AG04449 (cell line): ENCODE measurements at regions not wholly inside any gene's neighbourhood (a gene's known extent, or its start where the extent isn't known, plus 50 kb on each side); places are given as distances from the start of the nearest gene placed in this dataset.
"Not testable (repeated sequence)": the region's sequence is repeated elsewhere in the genome, so short reads cannot be mapped to it uniquely, and the experiment has no call there.

Source experiments
- CTCF ChIA-PET: fragments of 350-600 bp; formaldehyde crosslinking; extraction: SDS; loops from one replicate; lab custom pipeline; 2021; ENCODE audit warnings: antibody characterized with exemption; lab: Yijun Ruan, JAX
- POLR2A ChIA-PET: fragments of 400-600, 350-600 bp; formaldehyde crosslinking; extraction: SDS; loops from one replicate; lab custom pipeline; 2020; ENCODE audit warnings: antibody characterized with exemption, inconsistent platforms; lab: Yijun Ruan, JAX
- DNase-seq: peaks from one replicate; pipeline ENCODE4 v3.0.0-alpha.2; 2010; ENCODE audit warnings: low read depth, low spot score
- H3K4me3 ChIP-seq: 2 replicates; pipeline ENCODE4 v1.5.1; 2011; ENCODE audit warnings: low read depth, mild to moderate bottlenecking, control low read depth, low read length
- CTCF ChIP-seq: IDR thresholded peaks from one replicate; pipeline ENCODE4 v1.5.1; 2011; ENCODE audit warnings: mild to moderate bottlenecking, moderate library complexity, low read length, control low read depth, inconsistent platforms; ENCODE audit not compliant: insufficient read depth; ENCODE audit errors: missing control alignments

DNA sequence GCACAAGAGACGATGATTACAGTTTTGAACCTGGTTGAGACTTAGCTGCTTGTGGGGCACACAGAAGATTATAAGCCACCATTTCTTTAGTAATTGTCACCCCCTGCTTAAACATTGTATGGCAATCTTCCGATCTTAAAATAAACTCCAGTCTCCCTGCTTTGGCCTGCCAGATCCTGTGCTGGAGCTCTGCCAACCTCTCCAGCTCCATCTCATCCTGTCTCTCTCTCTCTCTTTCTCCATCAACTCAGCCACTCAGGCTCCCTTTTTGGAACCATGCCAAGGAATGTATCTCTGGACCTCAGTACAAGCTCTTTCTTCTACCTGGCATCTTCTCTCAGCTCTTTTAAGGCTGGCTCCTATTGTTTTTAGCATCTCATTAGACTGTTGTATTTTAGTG is 1053.2 kb downstream of the REEP3 start:
- no peak for DNase-seq
- CTCF ChIA-PET, result no interaction called here

GRCh38 chr10:64576497-64576896 is 1055.3 kb downstream of the REEP3 start:
- TF ChIP-seq CTCF, result no peak
- ChIA-PET POLR2A (no interaction called here), CTCF (no interaction called here)
- no peak overlapping the region for H3K4me3 ChIP-seq
- no peak for DNase-seq

More for the DNA sequence above, 1053.2 kb downstream of the REEP3 start:
- H3K4me3 ChIP-seq, result no peak overlapping the region
- TF ChIP-seq CTCF, result no peak
- POLR2A ChIA-PET, result no interaction called here

DNA sequence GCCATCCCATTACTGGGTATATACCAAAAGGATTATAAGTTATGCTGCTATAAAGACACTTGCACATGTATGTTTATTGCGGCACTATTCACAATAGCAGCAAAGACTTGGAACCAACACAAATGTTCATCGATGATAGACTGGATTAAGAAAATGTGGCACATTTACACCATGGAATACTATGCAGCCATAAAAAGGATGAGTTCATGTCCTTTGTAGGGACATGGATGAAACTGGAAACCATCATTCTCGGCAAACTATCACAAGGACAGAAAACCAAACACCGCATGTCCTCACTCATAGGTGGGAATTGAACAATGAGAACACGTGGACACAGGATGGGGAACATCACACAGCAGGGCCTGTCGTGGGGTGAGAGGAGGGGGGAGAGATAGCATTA is 1057.6 kb downstream of the REEP3 start:
- CTCF ChIA-PET, DNase-seq, POLR2A ChIA-PET, H3K4me3 ChIP-seq: not testable (repeated sequence)

- CTCF ChIA-PET, result no interaction called here
- no peak for DNase-seq
- POLR2A ChIA-PET, result no interaction called here
- TF ChIP-seq CTCF, result no peak
- no peak overlapping the region for H3K4me3 ChIP-seq
Observed at GRCh38 chr10:64586934-64587503, 1065.8 kb downstream of the REEP3 start.

GRCh38 chr10:64594072-64594471 is 1072.9 kb downstream of the REEP3 start:
- no peak overlapping the region for H3K4me3 ChIP-seq
- POLR2A ChIA-PET, result no interaction called here
- CTCF ChIA-PET, result no interaction called here
- no peak for TF ChIP-seq CTCF
- DNase-seq, result no peak

- DNase-seq, result no peak
- TF ChIP-seq CTCF, result no peak
- POLR2A ChIA-PET, result no interaction called here
- CTCF ChIA-PET, result no interaction called here
- H3K4me3 ChIP-seq, result no peak overlapping the region
Observed at GRCh38 chr10:64598600-64598999, 1077.4 kb downstream of the REEP3 start.

- no peak overlapping the region for H3K4me3 ChIP-seq
- ChIA-PET POLR2A (no interaction called here), CTCF (no interaction called here)
- TF ChIP-seq CTCF, result no peak
- no peak for DNase-seq
Observed at GRCh38 chr10:64601298-64601697, 1080.1 kb downstream of the REEP3 start.
